HEK293T (cell line): ENCODE measurements at regions not wholly inside any gene's neighbourhood (a gene's known extent, or its start where the extent isn't known, plus 50 kb on each side); places are given as distances from the start of the nearest gene placed in this dataset.

Experiments used
- CTCF ChIA-PET: fragments of 350-600 bp; formaldehyde crosslinking; extraction: SDS; loops from one replicate; lab custom pipeline; 2021; ENCODE audit warnings: antibody characterized with exemption, inconsistent platforms; lab: Yijun Ruan, JAX
- POLR2A ChIA-PET: fragments of 350-600 bp; formaldehyde crosslinking; extraction: SDS; loops from one replicate; lab custom pipeline; 2020; ENCODE audit warnings: antibody characterized with exemption, inconsistent platforms; lab: Yijun Ruan, JAX
- DNase-seq: peaks from one replicate; pipeline ENCODE4 v3.0.0; 2012; ENCODE audit warnings: mixed read lengths; ENCODE audit errors: extremely low spot score
- CTBP1 ChIP-seq: fragments of 450-650 bp; IDR thresholded peaks from 2 replicates; pipeline ENCODE4 v1.6.1; 2016; ENCODE audit warnings: borderline replicate concordance
- SP1 ChIP-seq: fragments of 450-650 bp; IDR thresholded peaks from 2 replicates; pipeline ENCODE4 v1.6.1; 2017

DNA sequence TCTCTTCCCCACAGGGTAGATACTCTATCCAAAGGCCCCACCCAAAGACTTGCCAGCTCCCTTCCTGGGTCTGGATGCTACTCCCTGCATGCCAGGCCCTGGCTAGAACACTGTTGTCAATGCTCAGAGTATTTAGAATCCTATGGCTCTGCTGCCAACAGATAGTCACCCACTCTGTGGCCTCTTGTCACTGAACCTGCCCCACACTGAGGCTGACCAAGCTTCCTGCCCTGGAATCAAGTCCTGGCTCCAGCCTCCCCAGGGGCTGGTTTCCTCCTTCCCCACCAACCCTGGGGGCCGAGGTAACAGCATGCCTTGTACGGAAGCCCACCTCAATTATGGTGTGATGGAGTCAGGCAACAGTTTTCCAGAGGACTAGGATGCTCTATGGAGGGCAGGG, 63.3 kb downstream of the EFNB1 start:
- no peak for DNase-seq
- ChIA-PET CTCF (interaction anchor here (0.6 kb wide), 1 partner anchor 64 kb away, joined by 3 read pairs; the partner anchor contains the start of gene EFNB1), POLR2A (no interaction called here)
- TF ChIP-seq SP1 (no peak), CTBP1 (no peak)
